CD4-positive, alpha-beta T cell treated with Interleukin-2 at 100 ng/mL for 4 hours (primary cell): ENCODE measurements at regions not wholly inside any gene's neighbourhood (a gene's known extent, or its start where the extent isn't known, plus 50 kb on each side); places are given as distances from the start of the nearest gene placed in this dataset.

ENCODE experiments used
- DNase-seq: peaks from one replicate; pipeline ENCODE4 v3.0.0-alpha.2; 2020; ENCODE audit warnings: low spot score

- DNase-seq = no peak
Measured at GRCh38 chr5:152337484-152337883, 67.6 kb downstream of the NMUR2 start.

GRCh38 chr5:152335461-152335860 lies 69.6 kb downstream of the NMUR2 start:
- no peak for DNase-seq

- no peak for DNase-seq
Measured at GRCh38 chr5:152332716-152333460, 72.2 kb downstream of the NMUR2 start.

GRCh38 chr5:152331718-152332117 lies 73.4 kb downstream of the NMUR2 start:
- no peak for DNase-seq

GRCh38 chr5:152331006-152331405 lies 74.1 kb downstream of the NMUR2 start:
- DNase-seq = no peak

- no peak for DNase-seq
Measured at GRCh38 chr5:152329761-152330283, 75.3 kb downstream of the NMUR2 start.

- no peak for DNase-seq
Measured at GRCh38 chr5:152329207-152329606, 75.9 kb downstream of the NMUR2 start.

- no peak for DNase-seq
Measured at GRCh38 chr5:152315942-152316341, 89.1 kb downstream of the NMUR2 start.

- DNase-seq = no peak
Measured at GRCh38 chr5:152314196-152314829, 90.8 kb downstream of the NMUR2 start.

GRCh38 chr5:152309926-152310450 lies 95.1 kb downstream of the NMUR2 start:
- DNase-seq = no peak

- DNase-seq = no peak
Measured at GRCh38 chr5:152306386-152306785, 98.7 kb downstream of the NMUR2 start.

GRCh38 chr5:152305525-152305924 lies 99.6 kb downstream of the NMUR2 start:
- no peak for DNase-seq

GRCh38 chr5:152303841-152304240 lies 101.2 kb downstream of the NMUR2 start:
- DNase-seq = no peak

- DNase-seq = no peak
Measured at GRCh38 chr5:152297866-152298265, 107.2 kb downstream of the NMUR2 start.

- no peak for DNase-seq
Measured at GRCh38 chr5:152293189-152293588, 111.9 kb downstream of the NMUR2 start.

GRCh38 chr5:152290181-152290580 lies 114.9 kb downstream of the NMUR2 start:
- DNase-seq = no peak

GRCh38 chr5:152288917-152289595 lies 116.0 kb downstream of the NMUR2 start:
- DNase-seq = no peak

- no peak for DNase-seq
Measured at GRCh38 chr5:152288499-152288898, 116.6 kb downstream of the NMUR2 start.

GRCh38 chr5:152285764-152286163 lies 119.3 kb downstream of the NMUR2 start:
- no peak for DNase-seq

GRCh38 chr5:152282331-152282730 lies 122.7 kb downstream of the NMUR2 start:
- DNase-seq = no peak

GRCh38 chr5:152277936-152278335 lies 127.1 kb downstream of the NMUR2 start:
- DNase-seq = no peak

GRCh38 chr5:152274224-152274623 lies 130.9 kb downstream of the NMUR2 start:
- no peak for DNase-seq

- peak; percentile 1 for DNase-seq
Measured at GRCh38 chr5:152271420-152271819, 133.7 kb downstream of the NMUR2 start.
